LNCaP clone FGC (cell line): ENCODE measurements at regions not wholly inside any gene's neighbourhood (a gene's known extent, or its start where the extent isn't known, plus 50 kb on each side); places are given as distances from the start of the nearest gene placed in this dataset.

Experiments
- DNase-seq: peaks from one replicate; pipeline ENCODE4 v3.0.0-alpha.2; 2011; ENCODE audit warnings: low read depth
- H3K4me3 ChIP-seq: 2 replicates; pipeline ENCODE4 v1.5.1; 2011; ENCODE audit warnings: mild to moderate bottlenecking, low read depth, low read length, control low read depth
- TF ChIP-seq, protein P1 (sequence below): IDR thresholded peaks from 2 replicates; pipeline ENCODE4 v1.5.1; 2012; ENCODE audit warnings: mild to moderate bottlenecking; ENCODE audit not compliant: control insufficient read depth, insufficient read depth; ENCODE audit errors: extremely low read depth

DNA sequence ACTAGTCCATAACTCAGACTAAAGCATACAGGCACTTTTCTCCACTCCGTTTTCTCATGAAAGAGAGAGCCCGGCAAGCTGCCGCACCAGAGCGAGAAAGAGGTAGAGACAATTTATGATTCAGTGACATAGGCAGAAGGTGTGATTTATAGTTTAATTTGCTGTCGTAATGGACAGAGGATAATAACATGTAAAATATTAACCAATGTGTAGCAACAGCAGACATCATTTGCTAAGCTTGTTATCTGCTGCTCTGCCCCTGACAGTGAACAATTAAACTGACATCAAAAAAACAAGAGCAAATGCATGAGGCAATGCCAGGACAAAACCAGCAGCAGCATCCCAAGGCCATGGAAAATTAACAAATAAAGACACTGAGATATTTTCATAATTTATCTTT, 214.0 kb downstream of the ATG4C start:
- DNase-seq, result no peak
- H3K4me3 ChIP-seq, result no peak overlapping the region
- TF ChIP-seq, protein P1, sequence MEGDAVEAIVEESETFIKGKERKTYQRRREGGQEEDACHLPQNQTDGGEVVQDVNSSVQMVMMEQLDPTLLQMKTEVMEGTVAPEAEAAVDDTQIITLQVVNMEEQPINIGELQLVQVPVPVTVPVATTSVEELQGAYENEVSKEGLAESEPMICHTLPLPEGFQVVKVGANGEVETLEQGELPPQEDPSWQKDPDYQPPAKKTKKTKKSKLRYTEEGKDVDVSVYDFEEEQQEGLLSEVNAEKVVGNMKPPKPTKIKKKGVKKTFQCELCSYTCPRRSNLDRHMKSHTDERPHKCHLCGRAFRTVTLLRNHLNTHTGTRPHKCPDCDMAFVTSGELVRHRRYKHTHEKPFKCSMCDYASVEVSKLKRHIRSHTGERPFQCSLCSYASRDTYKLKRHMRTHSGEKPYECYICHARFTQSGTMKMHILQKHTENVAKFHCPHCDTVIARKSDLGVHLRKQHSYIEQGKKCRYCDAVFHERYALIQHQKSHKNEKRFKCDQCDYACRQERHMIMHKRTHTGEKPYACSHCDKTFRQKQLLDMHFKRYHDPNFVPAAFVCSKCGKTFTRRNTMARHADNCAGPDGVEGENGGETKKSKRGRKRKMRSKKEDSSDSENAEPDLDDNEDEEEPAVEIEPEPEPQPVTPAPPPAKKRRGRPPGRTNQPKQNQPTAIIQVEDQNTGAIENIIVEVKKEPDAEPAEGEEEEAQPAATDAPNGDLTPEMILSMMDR, result no peak

DNA sequence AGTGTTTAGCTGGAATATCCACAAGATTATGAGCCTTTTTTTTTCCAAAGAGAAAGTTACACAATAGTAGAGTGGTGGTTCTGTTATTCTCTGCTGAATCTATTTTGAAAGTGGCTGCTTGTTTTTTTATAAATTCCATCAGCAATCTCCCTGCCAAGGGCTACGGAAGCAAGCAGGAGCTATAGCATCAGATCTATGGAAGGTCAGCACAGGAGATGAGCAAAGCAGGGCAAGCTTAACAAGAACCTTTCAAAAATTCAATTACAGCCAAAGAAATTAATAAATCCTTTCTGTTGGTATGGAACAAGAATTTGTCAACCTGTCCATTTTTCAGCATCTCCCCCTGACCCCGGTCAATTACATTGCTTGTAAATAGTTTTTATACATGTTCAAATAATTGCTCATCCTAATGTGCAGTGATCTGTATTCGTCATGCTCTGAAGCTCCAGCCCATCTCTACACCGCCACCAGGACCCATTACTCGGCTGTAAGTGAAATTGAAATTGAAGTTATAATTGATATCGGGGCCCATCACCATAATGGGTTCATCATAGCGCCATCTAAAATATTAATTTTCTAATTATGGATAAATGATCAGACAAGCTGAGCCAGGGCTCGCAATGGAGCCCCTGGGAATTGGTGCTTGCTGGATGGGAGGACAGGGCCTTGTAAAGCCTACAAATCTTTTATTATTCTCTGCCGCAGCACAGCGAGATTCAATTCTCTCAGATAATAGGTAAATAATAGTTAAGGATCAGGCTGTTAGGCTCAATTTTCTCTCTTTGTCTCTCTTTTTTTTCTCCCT, 215.1 kb downstream of the ATG4C start:
- DNase-seq, result no peak
- TF ChIP-seq, protein P1, result no peak
- no peak overlapping the region for H3K4me3 ChIP-seq

DNA sequence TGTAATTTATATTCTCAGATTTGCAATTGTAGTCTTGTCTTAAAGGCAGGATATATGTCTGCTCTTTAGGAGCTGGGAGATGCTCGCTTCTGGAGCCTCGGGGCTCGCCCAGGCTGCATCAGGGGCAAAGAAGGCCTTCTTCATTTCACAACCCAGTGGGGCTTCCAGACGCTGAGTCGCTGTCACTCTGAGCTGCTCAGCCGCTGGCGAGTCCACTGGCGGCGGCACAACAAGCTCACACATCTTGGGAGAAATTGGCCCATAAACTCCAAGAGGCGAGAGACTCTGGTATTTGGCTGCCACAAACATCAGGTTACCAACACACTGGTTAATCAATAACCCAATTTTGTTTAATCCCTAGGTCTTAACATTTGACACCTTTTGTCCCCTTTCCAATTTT, 216.6 kb downstream of the ATG4C start:
- no peak overlapping the region for H3K4me3 ChIP-seq
- no peak for DNase-seq
- TF ChIP-seq, protein P1, result no peak

DNA sequence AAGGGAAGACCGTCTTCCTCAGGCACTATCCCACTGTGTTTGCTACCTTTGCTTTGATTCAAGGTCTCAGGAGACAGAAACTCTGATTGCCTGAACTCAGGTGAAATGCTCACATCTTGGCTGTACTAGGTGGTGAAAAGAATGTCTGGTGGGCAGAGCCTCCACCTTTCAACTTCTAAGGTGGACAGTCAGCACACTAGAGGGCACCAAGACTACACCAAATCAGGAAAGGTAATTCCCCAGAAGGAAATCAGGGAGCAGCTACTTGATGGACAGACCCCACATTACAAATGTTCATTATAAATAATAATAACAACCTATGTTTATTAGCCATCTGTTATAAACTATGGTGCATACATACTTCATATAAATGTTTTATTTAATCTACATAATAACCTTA, 220.9 kb downstream of the ATG4C start:
- DNase-seq, result no peak
- TF ChIP-seq, protein P1, result peak; percentile 51

GRCh38 chr1:63005812-63006211, 221.9 kb downstream of the ATG4C start:
- TF ChIP-seq, protein P1, result no peak
- no peak overlapping the region for H3K4me3 ChIP-seq
- DNase-seq, result no peak

More for the DNA sequence above, 220.9 kb downstream of the ATG4C start:
- H3K4me3 ChIP-seq, result no peak overlapping the region

- DNase-seq, result no peak
- H3K4me3 ChIP-seq, result no peak overlapping the region
- TF ChIP-seq, protein P1, result no peak
Measured at GRCh38 chr1:63009421-63009820, 225.5 kb downstream of the ATG4C start.
